Activated T-cell treated with anti-CD3 and anti-CD28 coated beads, Interleukin-2, amount 50 U/mL, for 48 hours (primary cell): ENCODE measurements at regions not wholly inside any gene's neighbourhood (a gene's known extent, or its start where the extent isn't known, plus 50 kb on each side); places are given as distances from the start of the nearest gene placed in this dataset.
"Not testable (repeated sequence)": the region's sequence is repeated elsewhere in the genome, so short reads cannot be mapped to it uniquely, and the experiment has no call there.

Experiments used
- DNase-seq, 2 experiments: peaks; one replicate each; pipeline ENCODE4 v3.0.0-alpha.2; 2020

GRCh38 chr6:145540741-145541140 is 194.6 kb downstream of the EPM2A start:
- no peak for DNase-seq

- no peak for DNase-seq
These were observed 191.3 kb downstream of the EPM2A start for GRCh38 chr6:145544041-145544440.

DNA sequence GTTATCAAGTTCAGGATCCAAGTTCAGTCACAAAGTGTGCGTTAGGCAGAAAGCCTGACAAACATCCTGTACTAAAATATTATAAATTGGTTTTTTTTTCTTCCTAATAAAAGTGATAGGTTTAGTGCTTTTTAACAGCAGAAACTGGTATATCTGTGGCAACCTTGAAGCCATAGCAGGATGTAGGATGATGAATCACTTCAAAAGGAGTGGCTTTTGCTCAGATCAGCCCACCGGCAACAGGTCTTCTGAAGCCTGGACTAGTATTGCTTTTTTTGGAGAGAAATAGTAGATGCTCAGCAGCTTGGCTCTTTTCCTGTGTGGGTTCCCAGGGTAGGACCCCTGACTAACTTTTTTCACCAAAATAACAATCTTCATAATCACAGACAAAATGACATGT is 190.8 kb downstream of the EPM2A start:
- DNase-seq: no peak

DNA sequence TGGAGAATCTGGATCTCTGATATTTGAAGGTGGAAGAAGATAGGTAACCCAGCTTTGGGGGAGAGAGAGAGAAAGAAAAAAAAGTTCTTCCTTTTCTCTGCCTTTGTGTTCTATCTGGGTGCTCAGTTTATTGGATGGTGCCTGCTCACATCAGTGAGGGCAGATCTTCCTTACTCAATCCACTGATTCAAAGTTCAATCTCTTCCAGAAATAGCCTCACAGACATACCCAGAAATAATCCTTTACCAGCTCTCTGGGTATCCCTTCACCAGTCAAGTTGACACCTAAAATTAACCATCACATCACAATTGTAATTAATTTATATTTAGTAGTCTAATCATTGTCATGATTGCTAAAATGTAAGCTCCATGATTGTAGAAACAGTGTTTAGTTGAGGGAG is 189.1 kb downstream of the EPM2A start:
- DNase-seq: no peak

GRCh38 chr6:145547594-145548335 is 187.6 kb downstream of the EPM2A start:
- no peak for DNase-seq

- DNase-seq: no peak
These were observed 186.2 kb downstream of the EPM2A start for GRCh38 chr6:145548933-145549648.

GRCh38 chr6:145551164-145551563 is 184.2 kb downstream of the EPM2A start:
- DNase-seq: no peak

- no peak for DNase-seq
These were observed 180.2 kb downstream of the EPM2A start for GRCh38 chr6:145555084-145555483.

- no peak for DNase-seq
These were observed 177.8 kb downstream of the EPM2A start for GRCh38 chr6:145557474-145557873.

DNA sequence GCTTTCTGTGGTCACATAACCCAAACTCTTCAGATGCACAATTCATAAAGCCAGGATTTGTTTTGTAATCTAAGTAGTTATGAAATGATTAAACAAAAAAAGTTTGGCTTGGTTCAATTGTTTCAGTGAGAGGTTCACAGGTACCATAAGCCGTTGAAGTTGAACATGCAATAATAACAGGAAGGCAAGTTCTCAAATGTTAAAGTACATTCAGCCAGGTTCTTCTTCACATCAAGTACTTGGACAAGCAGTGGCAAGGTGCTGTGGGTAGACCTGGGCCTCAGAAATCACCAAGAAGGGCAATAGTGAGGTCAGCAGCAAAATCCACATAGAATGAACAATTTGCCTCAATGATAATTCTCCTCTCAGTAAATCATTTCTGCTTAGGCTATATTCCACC is 175.5 kb downstream of the EPM2A start:
- no peak for DNase-seq

- no peak for DNase-seq
These were observed 173.9 kb downstream of the EPM2A start for GRCh38 chr6:145561095-145562072.

DNA sequence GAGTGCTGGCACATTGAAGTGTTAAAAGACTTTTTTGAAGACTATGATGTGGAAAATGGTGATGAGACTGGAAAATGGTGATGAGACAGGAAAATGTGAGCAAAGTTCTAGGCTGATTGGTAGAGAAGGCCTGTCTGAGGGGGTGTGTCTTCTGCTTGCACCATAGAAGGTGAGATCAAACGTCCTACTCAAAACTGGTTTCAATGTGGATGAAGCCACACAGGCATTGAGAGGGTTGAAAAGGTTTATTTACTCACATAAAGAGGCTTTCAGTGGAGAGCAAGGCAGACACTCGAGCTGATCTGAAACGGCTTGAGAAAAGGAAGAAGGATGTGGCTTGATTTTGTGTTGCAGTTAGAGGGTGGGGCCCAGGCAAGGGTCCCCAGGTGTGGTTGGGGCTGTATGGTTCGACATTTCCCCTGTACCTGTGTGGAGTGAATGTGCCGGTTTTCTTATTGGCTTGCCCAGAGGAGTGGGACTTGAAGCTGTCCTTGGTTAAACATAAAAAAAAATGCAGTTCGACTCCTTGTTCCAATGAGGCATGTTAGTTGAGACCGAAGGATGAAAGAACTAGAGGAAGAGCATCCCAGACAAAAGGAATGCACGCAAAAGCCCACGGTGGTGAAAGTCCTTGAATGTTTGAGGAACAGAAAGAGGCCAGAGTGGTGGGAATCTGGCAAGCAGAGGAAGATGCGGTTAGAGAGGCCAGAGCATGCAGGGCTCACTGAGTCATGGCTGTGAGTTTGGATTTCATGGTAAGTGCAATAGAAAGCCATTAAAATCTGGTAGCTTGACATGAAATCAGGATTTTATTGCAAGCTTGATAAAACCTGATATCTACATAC is 172.3 kb downstream of the EPM2A start:
- no peak for DNase-seq

GRCh38 chr6:145564553-145564952 is 170.8 kb downstream of the EPM2A start:
- no peak for DNase-seq

GRCh38 chr6:145567684-145568252 is 167.6 kb downstream of the EPM2A start:
- DNase-seq: no peak

DNA sequence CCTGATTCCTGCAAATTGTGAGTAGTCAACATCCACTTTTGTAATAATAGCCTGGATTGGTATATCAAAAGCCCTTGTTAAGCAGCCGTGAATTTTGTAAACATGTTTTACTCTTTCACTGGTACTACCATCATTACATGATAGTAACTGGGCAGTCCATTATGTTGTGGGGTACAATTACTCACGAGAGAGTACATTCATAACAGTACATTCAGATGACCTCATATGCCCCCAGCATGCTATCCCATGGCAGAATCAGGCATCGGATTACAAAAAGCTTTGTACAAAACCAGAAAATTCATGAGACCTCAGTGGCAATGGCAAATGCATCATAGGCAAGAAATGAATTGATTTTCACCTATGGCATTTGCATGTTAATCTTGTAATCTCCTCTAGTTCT is 166.2 kb downstream of the EPM2A start:
- DNase-seq: no peak

GRCh38 chr6:145570336-145570735 is 165.0 kb downstream of the EPM2A start:
- not testable (repeated sequence) for DNase-seq

DNA sequence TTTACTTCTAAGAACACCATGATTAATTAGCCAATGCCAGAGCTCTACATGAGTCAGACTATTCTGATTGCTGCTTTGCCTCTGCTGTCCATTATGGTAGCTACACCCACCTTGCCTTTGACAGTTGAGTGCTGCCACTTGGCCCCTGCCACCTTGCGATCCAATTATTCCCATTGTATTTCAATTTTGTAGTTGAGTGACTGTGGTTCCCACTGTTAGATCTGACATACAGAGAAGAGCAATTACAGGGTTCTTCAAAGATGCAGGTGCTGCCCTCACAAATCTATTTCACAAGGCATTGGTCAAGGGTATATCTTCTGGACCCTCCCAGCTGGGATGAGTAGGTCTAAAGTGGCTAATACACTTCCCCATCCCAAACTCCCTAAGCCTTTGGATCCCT is 161.1 kb downstream of the EPM2A start:
- DNase-seq: not testable (repeated sequence)
